LNCaP clone FGC (cell line): ENCODE measurements at regions not wholly inside any gene's neighbourhood (a gene's known extent, or its start where the extent isn't known, plus 50 kb on each side); places are given as distances from the start of the nearest gene placed in this dataset.

Experiments used
- DNase-seq: peaks from one replicate; pipeline ENCODE4 v3.0.0-alpha.2; 2011; ENCODE audit warnings: low read depth
- H3K4me3 ChIP-seq: 2 replicates; pipeline ENCODE4 v1.5.1; 2011; ENCODE audit warnings: mild to moderate bottlenecking, low read depth, low read length, control low read depth
- CTCF ChIP-seq: IDR thresholded peaks from 2 replicates; pipeline ENCODE4 v1.5.1; 2012; ENCODE audit warnings: mild to moderate bottlenecking; ENCODE audit not compliant: control insufficient read depth, insufficient read depth; ENCODE audit errors: extremely low read depth

GRCh38 chr6:167564416-167565250, 239.7 kb downstream of the TTLL2 start:
- H3K4me3 ChIP-seq, result no peak overlapping the region
- TF ChIP-seq CTCF, result no peak
- DNase-seq, result no peak

GRCh38 chr6:167565388-167565787, 240.5 kb downstream of the TTLL2 start:
- no peak overlapping the region for H3K4me3 ChIP-seq
- DNase-seq, result no peak
- TF ChIP-seq CTCF, result no peak

- no peak for TF ChIP-seq CTCF
- no peak overlapping the region for H3K4me3 ChIP-seq
- DNase-seq, result no peak
These were observed 241.2 kb downstream of the TTLL2 start for GRCh38 chr6:167565884-167566599.

- no peak for TF ChIP-seq CTCF
- H3K4me3 ChIP-seq, result no peak overlapping the region
- no peak for DNase-seq
These were observed 241.8 kb downstream of the TTLL2 start for GRCh38 chr6:167566711-167567141.

- no peak overlapping the region for H3K4me3 ChIP-seq
- no peak for TF ChIP-seq CTCF
- DNase-seq, result no peak
These were observed 242.5 kb downstream of the TTLL2 start for GRCh38 chr6:167567142-167568033.

GRCh38 chr6:167568407-167569024, 243.6 kb downstream of the TTLL2 start:
- DNase-seq, result no peak
- H3K4me3 ChIP-seq, result no peak overlapping the region
- no peak for TF ChIP-seq CTCF
